Neural cell (in vitro differentiated cells): ENCODE measurements at regions not wholly inside any gene's neighbourhood (a gene's known extent, or its start where the extent isn't known, plus 50 kb on each side); places are given as distances from the start of the nearest gene placed in this dataset.

ENCODE experiments used
- H2AFZ ChIP-seq: fragments of 200-600, 300-800 bp; sonication (generic), shearing (Covaris generic); 2 replicates; pipeline ENCODE4 v1.6.0; 2014; ENCODE audit warnings: low read depth, mild to moderate bottlenecking, antibody characterized with exemption, low read length, moderate library complexity
- H3F3A ChIP-seq: fragments of 200-600 bp; shearing (Covaris generic); 2 replicates; pipeline ENCODE4 v1.6.1; 2016; ENCODE audit warnings: mild to moderate bottlenecking, moderate library complexity, mixed read lengths, antibody characterized with exemption, low read length; ENCODE audit not compliant: insufficient read depth, poor library complexity, severe bottlenecking
- H3K27ac ChIP-seq: fragments of 200-600, 300-800 bp; sonication (generic), shearing (Covaris generic); 2 replicates; pipeline ENCODE4 v1.5.1; 2014; ENCODE audit warnings: mild to moderate bottlenecking, low read length, moderate library complexity
- H3K27me3 ChIP-seq: fragments of 300-800, 200-600 bp; sonication (generic), shearing (Covaris generic); 2 replicates; pipeline ENCODE4 v1.6.0; 2014; ENCODE audit warnings: mild to moderate bottlenecking, low read depth, low read length, moderate library complexity; ENCODE audit not compliant: insufficient read depth
- H3K36me3 ChIP-seq: fragments of 300-800, 200-600 bp; sonication (generic), shearing (Covaris generic); 2 replicates; pipeline ENCODE4 v1.5.1; 2014; ENCODE audit warnings: mild to moderate bottlenecking, antibody characterized with exemption, low read length, moderate library complexity; ENCODE audit not compliant: insufficient read depth
- H3K4me2 ChIP-seq: fragments of 300-800, 200-600 bp; sonication (generic), shearing (Covaris generic); 2 replicates; pipeline ENCODE4 v1.6.0; 2014; ENCODE audit warnings: mild to moderate bottlenecking, low read length
- H3K4me3 ChIP-seq: fragments of 300-800, 200-600 bp; sonication (generic), shearing (Covaris generic); 2 replicates; pipeline ENCODE4 v1.5.1; 2014; ENCODE audit warnings: mild to moderate bottlenecking, low read length, moderate library complexity
- H3K79me2 ChIP-seq: fragments of 200-600 bp; shearing (Covaris generic); replicated peaks from 2 replicates; pipeline ENCODE4 v1.6.0; 2014; ENCODE audit warnings: mild to moderate bottlenecking, low read length, moderate library complexity; ENCODE audit not compliant: insufficient read depth
- H3K9ac ChIP-seq: fragments of 300-800, 200-600 bp; sonication (generic), shearing (Covaris generic); 2 replicates; pipeline ENCODE4 v1.6.1; 2016; ENCODE audit warnings: mild to moderate bottlenecking, low read length, mixed read lengths
- H3K9me2 ChIP-seq: fragments of 200-600 bp; shearing (Covaris generic); 2 replicates; pipeline ENCODE4 v1.6.1; 2016; ENCODE audit warnings: mild to moderate bottlenecking, low read length, mixed read lengths; ENCODE audit not compliant: insufficient read depth
- H3K9me3 ChIP-seq: fragments of 200-600, 300-800 bp; sonication (generic), shearing (Covaris generic); 2 replicates; pipeline ENCODE4 v1.6.1; 2016; ENCODE audit warnings: mild to moderate bottlenecking, mixed run types, low read length, moderate library complexity, mixed read lengths
- H4K20me1 ChIP-seq: fragments of 200-600 bp; shearing (Covaris generic); 2 replicates; pipeline ENCODE4 v1.6.1; 2016; ENCODE audit warnings: mild to moderate bottlenecking, mixed run types; ENCODE audit not compliant: insufficient read depth
- CTCF ChIP-seq: fragments of 450-650 bp; IDR thresholded peaks from 2 replicates; pipeline ENCODE4 v1.5.1; 2014; ENCODE audit warnings: antibody characterized with exemption, mild to moderate bottlenecking, moderate library complexity; ENCODE audit not compliant: poor library complexity, severe bottlenecking
- EP300 ChIP-seq: fragments of 450-650 bp; conservative IDR thresholded peaks from 2 replicates; pipeline ENCODE4 v1.6.1; 2014; ENCODE audit warnings: antibody characterized with exemption, mild to moderate bottlenecking, moderate library complexity; ENCODE audit not compliant: poor library complexity, severe bottlenecking
- EZH2 ChIP-seq: fragments of 200-600, 300-800 bp; shearing (Covaris generic), sonication (generic); IDR thresholded peaks from 2 replicates; pipeline ENCODE4 v1.6.1; 2014; ENCODE audit warnings: antibody characterized with exemption, low read length, borderline replicate concordance, mild to moderate bottlenecking; ENCODE audit not compliant: insufficient read depth, poor library complexity, severe bottlenecking
- MXI1 ChIP-seq: fragments of 450-650 bp; conservative IDR thresholded peaks from 2 replicates; pipeline ENCODE4 v1.6.1; 2014; ENCODE audit warnings: antibody characterized with exemption, mild to moderate bottlenecking; ENCODE audit not compliant: poor library complexity, severe bottlenecking
- POLR2AphosphoS5 ChIP-seq: IDR thresholded peaks from 2 replicates; pipeline ENCODE4 v1.6.1; 2012
- RAD21 ChIP-seq: fragments of 450-650 bp; conservative IDR thresholded peaks from 2 replicates; pipeline ENCODE4 v1.6.1; 2014; ENCODE audit warnings: antibody characterized with exemption, mild to moderate bottlenecking, moderate library complexity
- REST ChIP-seq: IDR thresholded peaks from 2 replicates; pipeline ENCODE4 v1.6.1; 2012; ENCODE audit warnings: borderline replicate concordance
- SMC3 ChIP-seq: fragments of 450-650 bp; conservative IDR thresholded peaks from 2 replicates; pipeline ENCODE4 v1.6.1; 2014; ENCODE audit warnings: antibody characterized with exemption, mild to moderate bottlenecking, moderate library complexity; ENCODE audit not compliant: poor library complexity
- TAF1 ChIP-seq: IDR thresholded peaks from 2 replicates; pipeline ENCODE4 v1.6.1; 2012; ENCODE audit warnings: low read depth

- Histone ChIP-seq H3K9me3 (no peaks in the 10 kb centered on the region), H4K20me1 (no peaks in the 10 kb centered on the region), H3K27ac (no peak overlapping the region), H3K27me3 (no peaks in the 10 kb centered on the region), H3K4me2 (no peak overlapping the region), H3K9ac (no peak overlapping the region), H3K79me2 (no peaks in the 10 kb centered on the region), H3K36me3 (no peaks in the 10 kb centered on the region), H3F3A (no peaks in the 10 kb centered on the region), H3K4me3 (no peak overlapping the region), H2AFZ (no peak overlapping the region), H3K9me2 (no peaks in the 10 kb centered on the region)
- TF ChIP-seq MXI1 (no peak), POLR2AphosphoS5 (no peak), RAD21 (no peak), EZH2 (no peak), SMC3 (no peak), TAF1 (no peak), CTCF (no peak), REST (no peak), EP300 (no peak)
Observed at GRCh38 chr6:3573670-3574069, 116.8 kb upstream of the SLC22A23 start.

DNA sequence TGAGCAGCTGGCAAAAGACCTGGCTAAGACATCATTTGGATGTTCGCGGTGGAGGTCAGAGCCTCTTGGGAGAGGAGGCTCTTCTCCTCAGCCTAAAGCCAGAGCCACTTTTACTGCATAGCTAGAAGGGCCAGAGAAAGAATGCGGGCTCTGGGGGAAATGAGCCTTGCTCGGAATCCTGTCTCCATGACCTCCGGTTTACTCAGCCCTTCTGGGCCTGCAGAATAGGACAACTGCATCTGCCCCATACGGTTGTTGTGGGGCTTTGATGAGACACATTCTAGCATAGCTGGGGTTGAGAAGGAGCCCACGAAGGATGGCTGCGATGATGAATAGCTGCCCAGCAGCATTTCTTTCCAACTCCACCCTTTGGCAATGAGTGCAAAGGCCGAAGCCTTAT lies 115.0 kb upstream of the SLC22A23 start:
- no peaks in the 10 kb centered on the region for H3K9me2 ChIP-seq
- no peak for TF ChIP-seq REST
- no peak for TF ChIP-seq EZH2
- no peak for TF ChIP-seq RAD21
- TF ChIP-seq POLR2AphosphoS5 = no peak
- no peak for TF ChIP-seq CTCF
- TF ChIP-seq TAF1 = no peak
- no peak for TF ChIP-seq EP300
- no peak for TF ChIP-seq MXI1
- TF ChIP-seq SMC3 = no peak
- no peak overlapping the region for H2AFZ ChIP-seq
- H3K9me3 ChIP-seq = no peaks in the 10 kb centered on the region
- no peaks in the 10 kb centered on the region for H3F3A ChIP-seq
- H3K9ac ChIP-seq = no peak overlapping the region
- H3K4me3 ChIP-seq = no peak overlapping the region
- no peaks in the 10 kb centered on the region for H3K36me3 ChIP-seq
- H3K4me2 ChIP-seq = no peak overlapping the region
- no peak overlapping the region for H3K27ac ChIP-seq
- no peaks in the 10 kb centered on the region for H3K27me3 ChIP-seq
- no peaks in the 10 kb centered on the region for H4K20me1 ChIP-seq
- no peaks in the 10 kb centered on the region for H3K79me2 ChIP-seq
